SU-DHL-6 (cell line): ENCODE measurements at regions not wholly inside any gene's neighbourhood (a gene's known extent, or its start where the extent isn't known, plus 50 kb on each side); places are given as distances from the start of the nearest gene placed in this dataset.

ENCODE experiments used
- CTCF ChIP-seq: fragments of 200-600 bp; sonication (generic); IDR thresholded peaks from one replicate; pipeline ENCODE4 v1.5.1; 2017; ENCODE audit warnings: antibody characterized with exemption, mild to moderate bottlenecking, low read length, moderate library complexity; ENCODE audit not compliant: insufficient read depth, poor library complexity, severe bottlenecking
- EZH2phosphoT487 ChIP-seq: fragments of 200-600 bp; sonication (generic), shearing (Covaris generic); conservative IDR thresholded peaks from 2 replicates; pipeline ENCODE4 v1.6.1; 2018; ENCODE audit warnings: mild to moderate bottlenecking, antibody characterized with exemption, low read length, moderate library complexity, mixed read lengths

- TF ChIP-seq CTCF (no peak), EZH2phosphoT487 (no peak)
These were observed 1028.6 kb downstream of the OTOL1 start for GRCh38 chr3:162525066-162525742.
